NCI-H146 (cell line): ENCODE measurements at regions not wholly inside any gene's neighbourhood (a gene's known extent, or its start where the extent isn't known, plus 50 kb on each side); places are given as distances from the start of the nearest gene placed in this dataset.
"Not testable (repeated sequence)": the region's sequence is repeated elsewhere in the genome, so short reads cannot be mapped to it uniquely, and the experiment has no call there.

Experiments
- DNase-seq: peaks from one replicate; lab custom pipeline; 2025; lab: John Stamatoyannopoulos, UW

- not testable (repeated sequence) for DNase-seq
These were observed 50.3 kb upstream of the UGT2B15 start for GRCh38 chr4:68720723-68721122.

GRCh38 chr4:68724426-68724825 is 54.0 kb upstream of the UGT2B15 start:
- DNase-seq, result peak; percentile 62

- DNase-seq, result no peak
These were observed 54.5 kb upstream of the UGT2B15 start for GRCh38 chr4:68724922-68725321.

- peak; percentile 16 for DNase-seq
These were observed 62.4 kb upstream of the UGT2B15 start for GRCh38 chr4:68732653-68733466.

GRCh38 chr4:68734095-68734494 is 63.6 kb upstream of the UGT2B15 start:
- DNase-seq, result no peak

GRCh38 chr4:68735106-68735505 is 64.7 kb upstream of the UGT2B15 start:
- no peak for DNase-seq

GRCh38 chr4:68736813-68737212 is 66.4 kb upstream of the UGT2B15 start:
- DNase-seq, result no peak

- no peak for DNase-seq
These were observed 67.6 kb upstream of the UGT2B15 start for GRCh38 chr4:68738036-68738435.

GRCh38 chr4:68744368-68744767 is 71.4 kb upstream of the UGT2B10 start:
- DNase-seq, result no peak

GRCh38 chr4:68748181-68748991 is 67.4 kb upstream of the UGT2B10 start:
- DNase-seq, result no peak

GRCh38 chr4:68750555-68750954 is 65.2 kb upstream of the UGT2B10 start:
- no peak for DNase-seq

- no peak for DNase-seq
These were observed 64.7 kb upstream of the UGT2B10 start for GRCh38 chr4:68751138-68751537.

- DNase-seq, result no peak
These were observed 49.9 kb upstream of the UGT2B10 start for GRCh38 chr4:68765876-68766275.
